Osteocyte (in vitro differentiated cells): ENCODE measurements at regions not wholly inside any gene's neighbourhood (a gene's known extent, or its start where the extent isn't known, plus 50 kb on each side); places are given as distances from the start of the nearest gene placed in this dataset.
"Not testable (repeated sequence)": the region's sequence is repeated elsewhere in the genome, so short reads cannot be mapped to it uniquely, and the experiment has no call there.

Experiments used
- DNase-seq: peaks from one replicate; pipeline ENCODE4 v3.0.0; 2021; ENCODE audit warnings: mixed read lengths; ENCODE audit not compliant: unreplicated experiment; ENCODE audit errors: extremely low spot score
- H3K27ac Mint-ChIP-seq: one replicate; pipeline ENCODE4 v1.8.0; 2021; ENCODE audit warnings: mild to moderate bottlenecking, mixed read lengths; ENCODE audit not compliant: unreplicated experiment
- H3K27me3 Mint-ChIP-seq: one replicate; pipeline ENCODE4 v1.8.0; 2021; ENCODE audit warnings: mixed read lengths; ENCODE audit not compliant: unreplicated experiment
- H3K36me3 Mint-ChIP-seq: one replicate; pipeline ENCODE4 v1.8.0; 2021; ENCODE audit warnings: mixed read lengths; ENCODE audit not compliant: unreplicated experiment
- H3K4me1 Mint-ChIP-seq: one replicate; pipeline ENCODE4 v1.8.0; 2021; ENCODE audit warnings: mixed read lengths; ENCODE audit not compliant: unreplicated experiment
- H3K4me3 Mint-ChIP-seq: one replicate; pipeline ENCODE4 v1.8.0; 2021; ENCODE audit warnings: mild to moderate bottlenecking, moderate library complexity, mixed read lengths; ENCODE audit not compliant: unreplicated experiment
- H3K9me3 Mint-ChIP-seq: one replicate; pipeline ENCODE4 v1.8.0; 2021; ENCODE audit warnings: mixed read lengths; ENCODE audit not compliant: unreplicated experiment
- CTCF ChIP-seq: fragments of 200-600 bp; sonication (generic); IDR thresholded peaks from 2 replicates; pipeline ENCODE4 v1.5.0; 2021; ENCODE audit warnings: antibody characterized with exemption, mild to moderate bottlenecking, moderate library complexity

GRCh38 chr5:82537687-82538306 is 259.6 kb upstream of the RPS23 start:
- H3K9me3 Mint-ChIP-seq: no peaks in the 10 kb centered on the region
- no peaks in the 10 kb centered on the region for H3K36me3 Mint-ChIP-seq
- H3K27me3 Mint-ChIP-seq: peaks cover 8% of the 10 kb centered on the region
- H3K4me3 Mint-ChIP-seq: no peak overlapping the region
- DNase-seq: no peak
- H3K4me1 Mint-ChIP-seq: peaks cover 2% of the 10 kb centered on the region
- H3K27ac Mint-ChIP-seq: no peak overlapping the region
- no peak for TF ChIP-seq CTCF

- peaks cover 11% of the 10 kb centered on the region for H3K9me3 Mint-ChIP-seq
- peaks cover 9% of the 10 kb centered on the region for H3K27me3 Mint-ChIP-seq
- no peaks in the 10 kb centered on the region for H3K36me3 Mint-ChIP-seq
- no peak overlapping the region for H3K27ac Mint-ChIP-seq
- no peak for DNase-seq
- no peak overlapping the region for H3K4me3 Mint-ChIP-seq
- no peak for TF ChIP-seq CTCF
- peaks cover 2% of the 10 kb centered on the region for H3K4me1 Mint-ChIP-seq
These were observed 256.8 kb upstream of the RPS23 start for GRCh38 chr5:82534986-82535385.

GRCh38 chr5:82532075-82532474 is 253.9 kb upstream of the RPS23 start:
- H3K4me1 Mint-ChIP-seq, DNase-seq, H3K27me3 Mint-ChIP-seq, H3K36me3 Mint-ChIP-seq, H3K27ac Mint-ChIP-seq, H3K4me3 Mint-ChIP-seq: not testable (repeated sequence)
- H3K9me3 Mint-ChIP-seq: peaks cover 11% of the 10 kb centered on the region

- H3K9me3 Mint-ChIP-seq: peaks cover 4% of the 10 kb centered on the region
- no peak for TF ChIP-seq CTCF
- H3K27me3 Mint-ChIP-seq: peaks cover 13% of the 10 kb centered on the region
- H3K4me1 Mint-ChIP-seq: no peaks in the 10 kb centered on the region
- H3K4me3 Mint-ChIP-seq: no peak overlapping the region
- H3K27ac Mint-ChIP-seq: no peak overlapping the region
- no peaks in the 10 kb centered on the region for H3K36me3 Mint-ChIP-seq
- DNase-seq: no peak
These were observed 248.4 kb upstream of the RPS23 start for GRCh38 chr5:82526540-82526939.

- Mint-ChIP-seq H3K4me3 (no peak overlapping the region), H3K9me3 (no peaks in the 10 kb centered on the region), H3K27me3 (peaks cover 19% of the 10 kb centered on the region), H3K27ac (no peak overlapping the region), H3K4me1 (no peaks in the 10 kb centered on the region), H3K36me3 (no peaks in the 10 kb centered on the region)
- no peak for DNase-seq
- no peak for TF ChIP-seq CTCF
These were observed 247.5 kb upstream of the RPS23 start for GRCh38 chr5:82525626-82526025.

GRCh38 chr5:82523633-82524032 is 245.5 kb upstream of the RPS23 start:
- Mint-ChIP-seq H3K4me1 (no peaks in the 10 kb centered on the region), H3K27ac (no peak overlapping the region), H3K9me3 (no peaks in the 10 kb centered on the region), H3K27me3 (peaks cover 36% of the 10 kb centered on the region), H3K4me3 (no peak overlapping the region), H3K36me3 (no peaks in the 10 kb centered on the region)
- TF ChIP-seq CTCF: no peak
- no peak for DNase-seq
